HEK293 (cell line): ENCODE measurements at regions not wholly inside any gene's neighbourhood (a gene's known extent, or its start where the extent isn't known, plus 50 kb on each side); places are given as distances from the start of the nearest gene placed in this dataset.

ENCODE experiments used
- CTCF ChIA-PET: fragments of 350-600 bp; formaldehyde crosslinking; extraction: SDS; loops from one replicate; lab custom pipeline; 2021; ENCODE audit warnings: antibody characterized with exemption; lab: Yijun Ruan, JAX
- POLR2A ChIA-PET: fragments of 300-600 bp; formaldehyde crosslinking; extraction: SDS; loops from one replicate; lab custom pipeline; 2020; ENCODE audit warnings: antibody characterized with exemption, inconsistent platforms; lab: Yijun Ruan, JAX
- H3K27ac ChIP-seq: fragments of 200-500 bp; sonication (Bioruptor generic); 2 replicates; pipeline ENCODE4 v1.5.1; 2014; ENCODE audit warnings: low read depth, low read length, control low read depth, inconsistent platforms; ENCODE audit errors: extremely low read depth
- H3K36me3 ChIP-seq, 2 experiments: fragments of 200-500 bp in 1 of 2; sonication (Bioruptor generic) in 1 of 2; 1 replicate in 1 of 2; 2 replicates in 1 of 2; pipeline ENCODE4 v1.5.1; 2014 to 2017; ENCODE audit warnings: inconsistent platforms in 2 of 2, low read length in 2 of 2; ENCODE audit not compliant: control insufficient read depth in 2 of 2, insufficient read depth in 1 of 2
- H3K4me1 ChIP-seq: fragments of 200-500 bp; sonication (Bioruptor generic); 2 replicates; pipeline ENCODE4 v1.5.1; 2014; ENCODE audit warnings: mild to moderate bottlenecking, low read length, inconsistent platforms; ENCODE audit not compliant: control insufficient read depth, insufficient read depth
- H3K4me3 ChIP-seq: 2 replicates; pipeline ENCODE4 v1.5.1; 2011; ENCODE audit warnings: low read depth, mild to moderate bottlenecking, control low read depth, low read length, moderate library complexity
- H3K9me3 ChIP-seq: fragments of 200-500 bp; sonication (Bioruptor generic); 2 replicates; pipeline ENCODE4 v1.5.1; 2014; ENCODE audit warnings: low read depth, low read length, inconsistent platforms; ENCODE audit not compliant: control insufficient read depth, insufficient read depth
- KLF7 ChIP-seq: fragments of 450-650 bp; formaldehyde crosslinking; IDR thresholded peaks from 2 replicates; pipeline ENCODE4 v1.5.1; 2016; ENCODE audit warnings: missing biosample characterization, missing genetic modification characterization, borderline replicate concordance
- PRDM4 ChIP-seq: fragments of 450-650 bp; formaldehyde crosslinking; IDR thresholded peaks from 2 replicates; pipeline ENCODE4 v1.5.1; 2017; ENCODE audit warnings: missing biosample characterization, missing genetic modification characterization
- SCRT2 ChIP-seq: fragments of 450-650 bp; formaldehyde crosslinking; IDR thresholded peaks from 2 replicates; pipeline ENCODE4 v1.5.1; 2016; ENCODE audit warnings: missing biosample characterization, missing genetic modification characterization
- ZNF114 ChIP-seq: fragments of 450-650 bp; formaldehyde crosslinking; IDR thresholded peaks from 2 replicates; pipeline ENCODE4 v1.5.0; 2017; ENCODE audit warnings: missing biosample characterization, missing genetic modification characterization
- ZNF26 ChIP-seq: fragments of 450-650 bp; formaldehyde crosslinking; IDR thresholded peaks from 2 replicates; pipeline ENCODE4 v1.5.1; 2016; ENCODE audit warnings: missing biosample characterization, missing genetic modification characterization
- ZNF280C ChIP-seq: fragments of 450-650 bp; formaldehyde crosslinking; IDR thresholded peaks from 2 replicates; pipeline ENCODE4 v1.5.1; 2016; ENCODE audit warnings: missing biosample characterization, missing genetic modification characterization
- ZNF335 ChIP-seq: fragments of 450-650 bp; formaldehyde crosslinking; conservative IDR thresholded peaks from 2 replicates; pipeline ENCODE4 v1.5.1; 2016; ENCODE audit warnings: missing biosample characterization, missing genetic modification characterization
- ZNF626 ChIP-seq: fragments of 450-650 bp; sonication (Bioruptor Pico); formaldehyde crosslinking; IDR thresholded peaks from 2 replicates; pipeline ENCODE4 v1.5.1; 2018; ENCODE audit warnings: missing biosample characterization, missing genetic modification characterization, inconsistent platforms
- ZSCAN4 ChIP-seq: fragments of 450-650 bp; formaldehyde crosslinking; IDR thresholded peaks from 2 replicates; pipeline ENCODE4 v1.5.1; 2017; ENCODE audit warnings: missing biosample characterization, missing genetic modification characterization

- Histone ChIP-seq H3K36me3 (no peaks in the 10 kb centered on the region), H3K4me1 (no peaks in the 10 kb centered on the region), H3K4me3 (no peak overlapping the region), H3K27ac (no peak overlapping the region), H3K9me3 (no peaks in the 10 kb centered on the region)
- TF ChIP-seq ZNF114 (tag by site-specific recombination) (no peak), SCRT2 (tag by site-specific recombination) (no peak)
- CTCF ChIA-PET: no interaction called here
- POLR2A ChIA-PET: no interaction called here
These were observed 276.5 kb upstream of the KCNMB2 start for GRCh38 chr3:178259703-178260102.

GRCh38 chr3:178260887-178261565, 275.2 kb upstream of the KCNMB2 start:
- H3K4me3 ChIP-seq: no peak overlapping the region
- H3K36me3 ChIP-seq: no peaks in the 10 kb centered on the region
- CTCF ChIA-PET: interaction anchor here (0.7 kb wide), 1 partner anchor 450 kb away, joined by 3 read pairs; no protein-coding TSS in a partner anchor
- no peaks in the 10 kb centered on the region for H3K9me3 ChIP-seq
- no peak for TF ChIP-seq ZNF626 (tag by site-specific recombination)
- peak; percentile 28; the same call in 1 of the 2 replicates for TF ChIP-seq ZNF335 (tag by site-specific recombination)
- no peak overlapping the region for H3K27ac ChIP-seq
- H3K4me1 ChIP-seq: no peaks in the 10 kb centered on the region
- POLR2A ChIA-PET: no interaction called here

- no peak overlapping the region for H3K4me3 ChIP-seq
- no peaks in the 10 kb centered on the region for H3K9me3 ChIP-seq
- CTCF ChIA-PET: no interaction called here
- H3K27ac ChIP-seq: no peak overlapping the region
- TF ChIP-seq ZNF26 (tag by site-specific recombination) (no peak), KLF7 (no peak)
- H3K4me1 ChIP-seq: no peaks in the 10 kb centered on the region
- POLR2A ChIA-PET: interaction anchor here (0.5 kb wide), 1 partner anchor 1075 kb away, joined by 3 read pairs; no protein-coding TSS in a partner anchor
- H3K36me3 ChIP-seq: no peaks in the 10 kb centered on the region
These were observed 272.9 kb upstream of the KCNMB2 start for GRCh38 chr3:178263236-178263916.

GRCh38 chr3:178267158-178267844, 268.9 kb upstream of the KCNMB2 start:
- no peaks in the 10 kb centered on the region for H3K9me3 ChIP-seq
- no peak for TF ChIP-seq PRDM4 (tag by site-specific recombination)
- no peak for TF ChIP-seq ZNF280C (tag by site-specific recombination)
- TF ChIP-seq ZSCAN4 (tag by site-specific recombination): no peak
- CTCF ChIA-PET: no interaction called here
- H3K36me3 ChIP-seq: no peaks in the 10 kb centered on the region
- no peaks in the 10 kb centered on the region for H3K4me1 ChIP-seq
- no peak overlapping the region for H3K4me3 ChIP-seq
- POLR2A ChIA-PET: no interaction called here
- no peak overlapping the region for H3K27ac ChIP-seq
